ENCODE measurements at regions not wholly inside any gene's neighbourhood (a gene's known extent, or its start where the extent isn't known, plus 50 kb on each side); places are given as distances from the start of the nearest gene placed in this dataset.
"Not testable (repeated sequence)": the region's sequence is repeated elsewhere in the genome, so short reads cannot be mapped to it uniquely, and the experiment has no call there.

- FAIRE-seq, result no peak
- DNase-seq (ENCODE audit: insufficient read length, low spot score), result peak; percentile 84
Measured at GRCh38 chr2:64865073-64865830, 123.9 kb upstream of the SLC1A4 start.

- FAIRE-seq (no peak), DNase-seq (ENCODE audit: insufficient read length, low spot score) (no peak)
Measured at GRCh38 chr2:64865831-64866345, 123.3 kb upstream of the SLC1A4 start.

- DNase-seq (ENCODE audit: insufficient read length, low spot score) (no peak), FAIRE-seq (no peak)
Measured at GRCh38 chr2:64866797-64867196, 122.4 kb upstream of the SLC1A4 start.

GRCh38 chr2:64867253-64867996 lies 121.8 kb upstream of the SLC1A4 start:
- no peak for FAIRE-seq

GRCh38 chr2:64869126-64869525 lies 120.1 kb upstream of the SLC1A4 start:
- DNase-seq (ENCODE audit: insufficient read length, low spot score) (no peak), FAIRE-seq (no peak)

More at GRCh38 chr2:64867253-64867996, 121.8 kb upstream of the SLC1A4 start:
- DNase-seq (ENCODE audit: insufficient read length, low spot score), result no peak

GRCh38 chr2:64873472-64873924 lies 115.7 kb upstream of the SLC1A4 start:
- peak; percentile 62 for DNase-seq (ENCODE audit: insufficient read length, low spot score)
- peak; percentile 90 for FAIRE-seq

- no peak for FAIRE-seq
- no peak for DNase-seq (ENCODE audit: insufficient read length, low spot score)
Measured at GRCh38 chr2:64874593-64874992, 114.6 kb upstream of the SLC1A4 start.

GRCh38 chr2:64875368-64875767 lies 113.8 kb upstream of the SLC1A4 start:
- FAIRE-seq (no peak), DNase-seq (ENCODE audit: insufficient read length, low spot score) (no peak)

- FAIRE-seq, result no peak
- DNase-seq (ENCODE audit: insufficient read length, low spot score), result no peak
Measured at GRCh38 chr2:64876137-64876647, 113.0 kb upstream of the SLC1A4 start.

- DNase-seq (ENCODE audit: insufficient read length, low spot score) (no peak), FAIRE-seq (no peak)
Measured at GRCh38 chr2:64879745-64880144, 109.5 kb upstream of the SLC1A4 start.

- DNase-seq (ENCODE audit: insufficient read length, low spot score), result no peak
Measured at GRCh38 chr2:64880193-64880951, 108.8 kb upstream of the SLC1A4 start.

GRCh38 chr2:64881037-64881492 lies 108.1 kb upstream of the SLC1A4 start:
- no peak for FAIRE-seq
- no peak for DNase-seq (ENCODE audit: insufficient read length, low spot score)

More at GRCh38 chr2:64880193-64880951, 108.8 kb upstream of the SLC1A4 start:
- no peak for FAIRE-seq

GRCh38 chr2:64887565-64887964 lies 101.6 kb upstream of the SLC1A4 start:
- FAIRE-seq (no peak), DNase-seq (ENCODE audit: insufficient read length, low spot score) (no peak)

- DNase-seq (ENCODE audit: insufficient read length, low spot score) (no peak), FAIRE-seq (no peak)
Measured at GRCh38 chr2:64888591-64889309, 100.4 kb upstream of the SLC1A4 start.

GRCh38 chr2:64889803-64890202 lies 99.4 kb upstream of the SLC1A4 start:
- FAIRE-seq (no peak), DNase-seq (ENCODE audit: insufficient read length, low spot score) (no peak)

- FAIRE-seq; DNase-seq (ENCODE audit: insufficient read length, low spot score): not testable (repeated sequence)
Measured at GRCh38 chr2:64896572-64896971, 92.6 kb upstream of the SLC1A4 start.

GRCh38 chr2:64899081-64899865 lies 89.9 kb upstream of the SLC1A4 start:
- DNase-seq (ENCODE audit: insufficient read length, low spot score) (no peak), FAIRE-seq (no peak)

- FAIRE-seq; DNase-seq (ENCODE audit: insufficient read length, low spot score): not testable (repeated sequence)
Measured at GRCh38 chr2:64899876-64900275, 89.3 kb upstream of the SLC1A4 start.
